Adrenal gland (tissue), 5 donors: ENCODE measurements at regions not wholly inside any gene's neighbourhood (a gene's known extent, or its start where the extent isn't known, plus 50 kb on each side); places are given as distances from the start of the nearest gene placed in this dataset.

Experiments used
- CTCF ChIP-seq, 6 experiments: fragments of 450-650 bp in 4 of 6; fragments of 200-600 bp in 2 of 6; sonication (generic) in 1 of 6; IDR thresholded peaks; 1 replicate in 5 of 6; 2 replicates in 1 of 6; pipeline versions ENCODE4 v1.5.1 to v1.8.0; 2016 to 2021; ENCODE audit warnings: antibody characterized with exemption in 6 of 6, mild to moderate bottlenecking in 2 of 6, moderate library complexity in 1 of 6
- POLR2A ChIP-seq, 2 donors: fragments of 450-650 bp; IDR thresholded peaks; one replicate each; pipeline ENCODE4 v1.6.1; 2017; ENCODE audit warnings: antibody characterized with exemption in 2 of 2, mild to moderate bottlenecking in 2 of 2, moderate library complexity in 1 of 2
- donor health status: DM: no; HTN: no; CAD: no.

GRCh38 chr1:147840909-147841308 is 61.7 kb upstream of the GJA8 start:
- no peak for TF ChIP-seq CTCF (IDR thresholded peaks at IDR 0.05)
- TF ChIP-seq POLR2A (IDR thresholded peaks at IDR 0.05): no peak
